DND-41 (cell line): ENCODE measurements at regions not wholly inside any gene's neighbourhood (a gene's known extent, or its start where the extent isn't known, plus 50 kb on each side); places are given as distances from the start of the nearest gene placed in this dataset.

ENCODE experiments used
- ATAC-seq: fragments of 200-7000 bp; cut with Tn5 transposase; 3 replicates; pipeline ENCODE4 v1.9.1; 2021; ENCODE audit warnings: low read depth; ENCODE audit not compliant: insufficient read depth
- DNase-seq: peaks from one replicate; pipeline ENCODE4 v3.0.0-alpha.2; 2020
- H2AFZ ChIP-seq: 2 replicates; pipeline ENCODE4 v1.6.0; 2012; ENCODE audit warnings: low read depth, low read length
- H3K27ac ChIP-seq: 2 replicates; pipeline ENCODE4 v1.5.1; 2012; ENCODE audit warnings: low read length, inconsistent platforms
- H3K27me3 ChIP-seq: fragments of 200-600 bp; sonication (generic); 2 replicates; pipeline ENCODE4 v1.6.0; 2012; ENCODE audit warnings: low read length, mild to moderate bottlenecking, inconsistent platforms; ENCODE audit not compliant: insufficient read depth, poor library complexity
- H3K36me3 ChIP-seq: 2 replicates; pipeline ENCODE4 v1.5.1; 2012; ENCODE audit warnings: low read length, inconsistent platforms; ENCODE audit not compliant: insufficient read depth
- H3K4me1 ChIP-seq: 2 replicates; pipeline ENCODE4 v1.5.1; 2012; ENCODE audit warnings: mild to moderate bottlenecking, low read length; ENCODE audit not compliant: insufficient read depth
- H3K4me2 ChIP-seq: 2 replicates; pipeline ENCODE4 v1.6.0; 2012; ENCODE audit warnings: mild to moderate bottlenecking, moderate library complexity, low read length, inconsistent platforms; ENCODE audit not compliant: insufficient read depth
- H3K4me3 ChIP-seq, 2 experiments: fragments of 200-600 bp in 1 of 2; shearing (Covaris generic) in 1 of 2; 2 replicates each; pipeline ENCODE4 v1.5.1; 2012 to 2016; ENCODE audit warnings: inconsistent platforms in 2 of 2, low read length in 2 of 2, mild to moderate bottlenecking in 2 of 2, low read depth in 1 of 2, moderate library complexity in 1 of 2
- H3K79me2 ChIP-seq: 2 replicates; pipeline ENCODE4 v1.6.0; 2012; ENCODE audit warnings: low read length, inconsistent platforms; ENCODE audit not compliant: insufficient read depth
- H3K9ac ChIP-seq: 2 replicates; pipeline ENCODE4 v1.6.0; 2012; ENCODE audit warnings: low read depth, mild to moderate bottlenecking, inconsistent platforms, low read length, moderate library complexity
- H3K9me3 ChIP-seq: 2 replicates; pipeline ENCODE4 v1.5.1; 2012; ENCODE audit warnings: low read length, moderate library complexity, mild to moderate bottlenecking, inconsistent platforms; ENCODE audit not compliant: insufficient read depth, severe bottlenecking
- H4K20me1 ChIP-seq: 2 replicates; pipeline ENCODE4 v1.6.0; 2012; ENCODE audit warnings: low read length; ENCODE audit not compliant: insufficient read depth
- EZH2 ChIP-seq: IDR thresholded peaks from 3 replicates; pipeline ENCODE4 v1.6.1; 2012; ENCODE audit warnings: borderline replicate concordance, low read depth, mild to moderate bottlenecking, moderate library complexity, low read length, inconsistent platforms; ENCODE audit not compliant: severe bottlenecking
- TF ChIP-seq, protein P1 (sequence below): IDR thresholded peaks from 2 replicates; pipeline ENCODE4 v1.5.1; 2012; ENCODE audit warnings: borderline replicate concordance, low read length, moderate library complexity, mild to moderate bottlenecking; ENCODE audit not compliant: poor library complexity, severe bottlenecking; ENCODE audit errors: extremely low read depth

DNA sequence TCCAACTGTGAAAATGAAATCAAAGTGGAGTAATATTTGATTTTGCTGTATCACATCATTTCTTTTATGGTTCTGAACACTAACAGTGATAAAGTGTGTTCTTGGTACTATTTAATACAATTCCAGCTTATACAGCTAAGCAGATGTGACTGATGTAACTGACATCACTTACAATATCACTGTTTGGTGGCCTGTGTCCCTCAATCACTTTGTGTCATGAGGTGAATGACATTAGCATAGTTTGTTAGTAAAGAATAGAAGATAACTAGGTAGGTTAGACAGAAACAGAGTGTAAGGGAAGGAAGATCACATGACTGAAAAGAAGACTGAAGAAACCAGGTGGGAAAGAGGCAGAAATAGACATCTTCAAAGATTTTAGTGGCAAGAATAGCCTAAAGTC lies 138.7 kb downstream of the AQP9 start:
- Histone ChIP-seq H3K9me3 (no peaks in the 10 kb centered on the region), H3K4me1 (no peaks in the 10 kb centered on the region), H2AFZ (no peak overlapping the region), H4K20me1 (no peaks in the 10 kb centered on the region), H3K9ac (no peak overlapping the region), H3K4me2 (no peak overlapping the region), H3K36me3 (no peaks in the 10 kb centered on the region), H3K79me2 (no peaks in the 10 kb centered on the region), H3K4me3 (no peak overlapping the region), H3K27me3 (no peaks in the 10 kb centered on the region), H3K27ac (no peak overlapping the region)
- DNase-seq: no peak
- TF ChIP-seq, protein P1, sequence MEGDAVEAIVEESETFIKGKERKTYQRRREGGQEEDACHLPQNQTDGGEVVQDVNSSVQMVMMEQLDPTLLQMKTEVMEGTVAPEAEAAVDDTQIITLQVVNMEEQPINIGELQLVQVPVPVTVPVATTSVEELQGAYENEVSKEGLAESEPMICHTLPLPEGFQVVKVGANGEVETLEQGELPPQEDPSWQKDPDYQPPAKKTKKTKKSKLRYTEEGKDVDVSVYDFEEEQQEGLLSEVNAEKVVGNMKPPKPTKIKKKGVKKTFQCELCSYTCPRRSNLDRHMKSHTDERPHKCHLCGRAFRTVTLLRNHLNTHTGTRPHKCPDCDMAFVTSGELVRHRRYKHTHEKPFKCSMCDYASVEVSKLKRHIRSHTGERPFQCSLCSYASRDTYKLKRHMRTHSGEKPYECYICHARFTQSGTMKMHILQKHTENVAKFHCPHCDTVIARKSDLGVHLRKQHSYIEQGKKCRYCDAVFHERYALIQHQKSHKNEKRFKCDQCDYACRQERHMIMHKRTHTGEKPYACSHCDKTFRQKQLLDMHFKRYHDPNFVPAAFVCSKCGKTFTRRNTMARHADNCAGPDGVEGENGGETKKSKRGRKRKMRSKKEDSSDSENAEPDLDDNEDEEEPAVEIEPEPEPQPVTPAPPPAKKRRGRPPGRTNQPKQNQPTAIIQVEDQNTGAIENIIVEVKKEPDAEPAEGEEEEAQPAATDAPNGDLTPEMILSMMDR: no peak
- no peak for TF ChIP-seq EZH2
- ATAC-seq: no peak

GRCh38 chr15:58277333-58277732 lies 139.2 kb downstream of the AQP9 start:
- H3K4me3 ChIP-seq: no peak overlapping the region
- no peak overlapping the region for H3K27ac ChIP-seq
- TF ChIP-seq, protein P1: no peak
- TF ChIP-seq EZH2: no peak
- DNase-seq (no peak), ATAC-seq (no peak)
- no peaks in the 10 kb centered on the region for H4K20me1 ChIP-seq
- H3K79me2 ChIP-seq: no peaks in the 10 kb centered on the region
- no peak overlapping the region for H3K4me2 ChIP-seq
- H3K9me3 ChIP-seq: no peaks in the 10 kb centered on the region
- no peak overlapping the region for H2AFZ ChIP-seq
- H3K4me1 ChIP-seq: no peaks in the 10 kb centered on the region
- H3K27me3 ChIP-seq: no peaks in the 10 kb centered on the region
- no peaks in the 10 kb centered on the region for H3K36me3 ChIP-seq
- H3K9ac ChIP-seq: no peak overlapping the region

DNA sequence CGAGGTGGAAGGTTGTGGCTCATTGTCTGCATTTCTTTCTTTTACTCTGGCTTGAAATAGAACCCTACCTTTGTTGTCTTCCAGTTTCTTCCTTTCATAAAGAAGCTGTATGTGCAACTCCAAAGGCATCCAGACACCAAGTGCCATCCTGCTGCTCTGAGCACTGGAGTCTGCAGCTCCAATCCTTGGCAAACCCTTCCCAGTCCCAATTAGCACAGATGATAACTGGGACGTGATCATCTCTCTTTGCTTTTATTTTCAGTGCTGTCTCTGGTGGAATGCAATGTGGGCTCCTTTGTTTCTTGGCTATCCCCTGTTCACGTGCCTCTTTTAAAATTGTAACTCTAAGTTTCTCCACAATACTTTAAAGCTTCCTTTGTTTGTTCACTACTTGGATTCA lies 140.9 kb downstream of the AQP9 start:
- Histone ChIP-seq H2AFZ (no peak overlapping the region), H3K27me3 (no peaks in the 10 kb centered on the region), H3K79me2 (no peaks in the 10 kb centered on the region), H3K9ac (no peak overlapping the region), H3K9me3 (no peaks in the 10 kb centered on the region), H3K4me3 (no peak overlapping the region), H3K36me3 (no peaks in the 10 kb centered on the region), H3K27ac (no peak overlapping the region), H3K4me2 (no peak overlapping the region), H4K20me1 (no peaks in the 10 kb centered on the region), H3K4me1 (no peaks in the 10 kb centered on the region)
- no peak for ATAC-seq
- no peak for TF ChIP-seq EZH2
- TF ChIP-seq, protein P1: no peak
- no peak for DNase-seq

DNA sequence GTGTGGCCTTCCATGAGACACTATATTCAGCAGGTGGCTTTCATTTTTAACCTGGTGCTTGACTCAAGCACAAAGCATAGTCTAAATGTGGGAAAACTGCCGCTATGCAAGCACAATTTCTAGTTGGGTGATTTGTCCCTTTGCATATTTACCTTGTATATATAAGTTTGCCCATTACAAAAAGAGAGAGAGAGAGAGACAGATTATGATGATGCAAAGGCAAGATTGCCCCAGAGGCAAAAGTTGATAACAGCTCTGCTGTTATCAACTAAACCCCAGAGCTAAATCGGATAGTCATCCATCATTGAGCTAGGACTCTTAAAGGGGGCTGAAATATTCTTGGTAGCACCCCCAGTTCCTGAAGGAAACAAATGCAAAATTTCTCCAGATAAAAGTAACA lies 141.5 kb downstream of the AQP9 start:
- Histone ChIP-seq H3K36me3 (no peaks in the 10 kb centered on the region), H3K9me3 (no peaks in the 10 kb centered on the region), H3K9ac (no peak overlapping the region), H3K4me3 (no peak overlapping the region), H3K4me1 (no peaks in the 10 kb centered on the region), H4K20me1 (no peaks in the 10 kb centered on the region), H3K4me2 (no peak overlapping the region), H2AFZ (no peak overlapping the region), H3K27ac (no peak overlapping the region), H3K27me3 (no peaks in the 10 kb centered on the region), H3K79me2 (no peaks in the 10 kb centered on the region)
- DNase-seq (no peak), ATAC-seq (no peak)
- TF ChIP-seq EZH2: no peak
- TF ChIP-seq, protein P1: no peak
